T-helper 17 cell (primary cell): ENCODE measurements at regions not wholly inside any gene's neighbourhood (a gene's known extent, or its start where the extent isn't known, plus 50 kb on each side); places are given as distances from the start of the nearest gene placed in this dataset.

Experiments used
- ATAC-seq: fragments of 150-1000 bp; cut with Tn5 transposase; 2 replicates; pipeline ENCODE4 v1.10.0; 2021; ENCODE audit warnings: mild to moderate bottlenecking, moderate library complexity
- DNase-seq, 3 donors: peaks; one replicate each; pipeline versions ENCODE4 v3.0.0 to v3.0.0-alpha.2; 2020 to 2021
- H3K9me3 ChIP-seq: one replicate; pipeline ENCODE4 v1.7.0; 2013; ENCODE audit warnings: low read length, mild to moderate bottlenecking; ENCODE audit not compliant: control insufficient read depth, poor library complexity, severe bottlenecking
- H3K27ac Mint-ChIP-seq: one replicate; pipeline ENCODE4 v1.8.0; 2022; ENCODE audit warnings: mild to moderate bottlenecking, moderate library complexity, mixed read lengths
- H3K27me3 Mint-ChIP-seq: one replicate; pipeline ENCODE4 v1.8.0; 2022; ENCODE audit warnings: mixed read lengths
- H3K36me3 Mint-ChIP-seq: one replicate; pipeline ENCODE4 v1.8.0; 2022; ENCODE audit warnings: low read depth, mixed read lengths
- H3K4me1 Mint-ChIP-seq: one replicate; pipeline ENCODE4 v1.8.0; 2022; ENCODE audit warnings: mild to moderate bottlenecking, mixed read lengths
- H3K4me3 Mint-ChIP-seq: one replicate; pipeline ENCODE4 v1.8.0; 2022; ENCODE audit warnings: mild to moderate bottlenecking, moderate library complexity, mixed read lengths

- Mint-ChIP-seq H3K4me1 (no peaks in the 10 kb centered on the region), H3K4me3 (no peak overlapping the region), H3K27me3 (peaks cover 5% of the 10 kb centered on the region), H3K36me3 (no peaks in the 10 kb centered on the region), H3K27ac (no peak overlapping the region)
- ATAC-seq (no peak), DNase-seq (no peak)
- H3K9me3 ChIP-seq, result no peaks in the 10 kb centered on the region
These were observed 367.4 kb downstream of the FBXO15 start for GRCh38 chr18:73780218-73780617.

GRCh38 chr18:73778032-73778359 is 369.6 kb downstream of the FBXO15 start:
- Mint-ChIP-seq H3K27ac (no peak overlapping the region), H3K4me1 (no peaks in the 10 kb centered on the region), H3K27me3 (peaks cover 5% of the 10 kb centered on the region), H3K36me3 (no peaks in the 10 kb centered on the region), H3K4me3 (no peak overlapping the region)
- ATAC-seq (no peak), DNase-seq (no peak)
- H3K9me3 ChIP-seq, result no peaks in the 10 kb centered on the region

DNA sequence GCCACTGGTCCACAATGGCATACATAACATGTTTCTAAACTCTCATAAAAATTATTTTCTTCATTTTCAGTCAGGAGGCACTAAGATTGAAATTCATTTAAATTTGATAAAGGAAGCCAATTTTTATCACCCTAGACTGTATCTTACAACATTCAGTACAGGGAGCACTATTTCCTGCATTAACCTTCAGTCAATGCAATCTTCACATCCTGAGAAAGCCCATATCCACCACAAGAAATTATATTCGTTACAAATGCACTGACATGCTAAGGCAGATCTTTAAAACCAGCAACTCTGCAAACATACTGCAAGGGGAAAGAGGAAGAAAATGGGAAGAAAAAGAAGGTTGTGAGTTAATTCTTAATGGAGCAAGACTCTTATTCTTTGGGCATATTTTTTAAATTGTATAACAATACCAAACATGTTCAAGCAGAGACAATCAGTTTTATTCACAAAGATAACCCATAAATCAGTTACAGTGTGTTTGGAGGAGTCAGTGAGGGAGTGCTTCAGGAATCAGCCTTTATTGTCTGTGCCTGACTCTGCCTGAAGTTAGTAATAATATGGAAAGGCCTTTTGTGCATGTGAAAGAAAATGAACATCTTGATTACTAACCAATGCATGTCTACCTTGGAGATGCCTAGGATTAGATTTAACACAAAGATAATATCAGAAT is 370.1 kb downstream of the FBXO15 start:
- Mint-ChIP-seq H3K36me3 (no peaks in the 10 kb centered on the region), H3K4me1 (no peaks in the 10 kb centered on the region), H3K4me3 (no peak overlapping the region), H3K27me3 (peaks cover 5% of the 10 kb centered on the region), H3K27ac (no peak overlapping the region)
- no peaks in the 10 kb centered on the region for H3K9me3 ChIP-seq
- DNase-seq (no peak), ATAC-seq (no peak)

- Mint-ChIP-seq H3K4me3 (no peak overlapping the region), H3K36me3 (no peaks in the 10 kb centered on the region), H3K27me3 (no peaks in the 10 kb centered on the region), H3K27ac (no peak overlapping the region), H3K4me1 (no peaks in the 10 kb centered on the region)
- H3K9me3 ChIP-seq, result no peaks in the 10 kb centered on the region
- DNase-seq (no peak), ATAC-seq (no peak)
These were observed 372.7 kb downstream of the FBXO15 start for GRCh38 chr18:73774811-73775509.

GRCh38 chr18:73768043-73768442 is 379.6 kb downstream of the FBXO15 start:
- Mint-ChIP-seq H3K4me3 (no peak overlapping the region), H3K36me3 (no peaks in the 10 kb centered on the region), H3K27ac (no peak overlapping the region), H3K27me3 (no peaks in the 10 kb centered on the region), H3K4me1 (no peaks in the 10 kb centered on the region)
- ATAC-seq (no peak), DNase-seq (no peak)
- no peaks in the 10 kb centered on the region for H3K9me3 ChIP-seq

DNA sequence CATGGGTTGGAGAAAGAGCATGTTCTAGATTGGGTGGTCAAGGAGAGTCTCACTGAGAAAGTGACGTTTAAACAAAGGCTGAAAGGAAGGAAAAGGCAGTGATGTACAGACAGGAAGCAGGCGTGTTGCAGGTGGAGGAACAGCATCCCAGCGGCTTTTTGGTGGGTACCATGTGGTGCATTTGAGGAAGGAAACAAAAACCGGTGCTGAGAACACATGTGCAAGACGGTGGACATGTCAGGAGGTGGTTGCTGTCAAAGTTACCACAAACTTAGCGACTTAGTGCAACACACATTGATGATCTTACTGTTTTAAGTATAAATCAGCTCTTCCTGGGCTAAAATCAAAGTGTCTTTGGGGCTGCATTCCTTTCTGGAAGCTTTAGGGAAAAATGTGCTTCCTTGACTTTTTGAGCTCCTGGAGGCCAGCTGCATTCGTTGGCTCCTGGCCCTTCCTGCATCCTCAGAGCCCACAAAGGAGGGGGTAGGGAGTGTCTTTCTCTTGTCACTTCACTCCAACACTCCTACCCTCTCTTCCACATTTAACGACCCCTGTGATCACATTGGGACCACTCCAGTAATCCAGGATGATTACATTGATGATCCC is 380.6 kb downstream of the FBXO15 start:
- no peaks in the 10 kb centered on the region for H3K4me1 Mint-ChIP-seq
- H3K9me3 ChIP-seq, result no peaks in the 10 kb centered on the region
- no peaks in the 10 kb centered on the region for H3K36me3 Mint-ChIP-seq
- no peak overlapping the region for H3K4me3 Mint-ChIP-seq
- no peak for DNase-seq
- H3K27me3 Mint-ChIP-seq, result no peaks in the 10 kb centered on the region
- H3K27ac Mint-ChIP-seq, result no peak overlapping the region
- no peak for ATAC-seq

- H3K9me3 ChIP-seq, result no peaks in the 10 kb centered on the region
- ATAC-seq, result no peak
- H3K27me3 Mint-ChIP-seq, result no peaks in the 10 kb centered on the region
- DNase-seq, result no peak
- H3K4me3 Mint-ChIP-seq, result no peak overlapping the region
- H3K27ac Mint-ChIP-seq, result no peak overlapping the region
- no peaks in the 10 kb centered on the region for H3K36me3 Mint-ChIP-seq
- no peaks in the 10 kb centered on the region for H3K4me1 Mint-ChIP-seq
These were observed 389.2 kb downstream of the FBXO15 start for GRCh38 chr18:73758446-73758845.

DNA sequence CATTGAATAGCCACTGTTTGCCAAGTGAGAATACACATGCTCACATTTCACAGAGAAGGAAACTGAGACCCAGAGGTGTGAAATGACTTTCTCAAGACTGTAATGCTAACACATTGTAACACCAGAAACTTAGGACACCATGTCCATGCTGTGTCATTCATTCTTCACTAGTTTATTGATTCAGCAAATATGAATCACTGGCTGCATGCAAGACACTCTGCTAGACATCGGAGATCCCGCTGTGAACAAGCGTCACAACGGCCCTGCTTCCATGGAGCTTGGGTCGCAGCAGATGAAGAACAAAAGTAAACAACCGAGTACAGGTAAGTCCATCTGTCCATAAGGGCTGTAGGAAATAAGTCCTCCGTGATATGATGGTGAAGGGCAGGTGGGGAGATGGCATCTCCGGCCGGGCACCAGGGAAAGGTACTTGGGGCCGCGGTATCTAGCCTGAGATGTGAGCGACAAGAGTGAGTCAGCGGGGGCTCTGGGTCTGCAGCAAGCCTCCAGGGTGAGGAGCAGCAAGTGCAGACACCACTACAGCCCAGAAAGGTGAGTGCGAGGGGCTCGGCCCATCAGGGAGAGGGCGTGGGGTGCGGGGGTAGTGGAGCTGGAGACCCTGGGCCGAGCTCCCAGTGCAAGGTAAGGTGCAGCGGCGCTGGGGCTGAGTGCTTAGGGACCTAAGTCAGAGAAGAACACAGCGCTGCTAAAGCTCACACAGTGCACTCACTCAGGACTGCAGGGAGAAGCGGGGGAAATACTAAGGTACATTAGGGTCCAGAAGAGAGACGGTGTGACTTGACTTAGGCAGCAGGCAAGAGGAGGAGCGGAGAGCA is 391.2 kb downstream of the FBXO15 start:
- Mint-ChIP-seq H3K4me1 (no peaks in the 10 kb centered on the region), H3K27me3 (no peaks in the 10 kb centered on the region), H3K36me3 (no peaks in the 10 kb centered on the region), H3K4me3 (no peak overlapping the region), H3K27ac (no peak overlapping the region)
- H3K9me3 ChIP-seq, result no peaks in the 10 kb centered on the region
- ATAC-seq, result no peak
- no peak for DNase-seq

- no peaks in the 10 kb centered on the region for H3K9me3 ChIP-seq
- no peak for DNase-seq
- ATAC-seq, result no peak
- Mint-ChIP-seq H3K4me3 (no peak overlapping the region), H3K4me1 (no peaks in the 10 kb centered on the region), H3K27me3 (no peaks in the 10 kb centered on the region), H3K27ac (no peak overlapping the region), H3K36me3 (no peaks in the 10 kb centered on the region)
These were observed 394.7 kb downstream of the FBXO15 start for GRCh38 chr18:73752965-73753364.

DNA sequence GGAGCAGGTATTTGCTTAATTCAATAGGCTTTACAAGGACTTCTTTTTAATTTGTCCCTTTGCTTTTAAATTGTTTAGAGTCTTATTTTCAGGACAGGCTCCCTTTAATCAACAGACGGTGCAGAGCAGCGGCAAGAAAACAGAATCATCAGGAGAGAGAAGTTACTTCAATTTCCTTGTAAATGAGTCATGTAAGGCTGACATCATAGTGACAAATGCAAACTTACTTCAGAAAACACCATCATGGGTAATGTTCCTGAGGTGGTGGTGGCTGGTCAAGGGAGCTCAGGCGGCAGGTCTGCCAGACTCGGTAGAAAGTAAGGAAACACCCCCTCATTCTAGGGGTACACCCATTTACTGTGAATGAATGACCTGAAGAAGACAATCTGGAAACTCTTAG is 395.1 kb downstream of the FBXO15 start:
- Mint-ChIP-seq H3K4me1 (no peaks in the 10 kb centered on the region), H3K27ac (no peak overlapping the region), H3K4me3 (no peak overlapping the region), H3K27me3 (no peaks in the 10 kb centered on the region), H3K36me3 (no peaks in the 10 kb centered on the region)
- H3K9me3 ChIP-seq, result no peaks in the 10 kb centered on the region
- DNase-seq (no peak), ATAC-seq (no peak)

DNA sequence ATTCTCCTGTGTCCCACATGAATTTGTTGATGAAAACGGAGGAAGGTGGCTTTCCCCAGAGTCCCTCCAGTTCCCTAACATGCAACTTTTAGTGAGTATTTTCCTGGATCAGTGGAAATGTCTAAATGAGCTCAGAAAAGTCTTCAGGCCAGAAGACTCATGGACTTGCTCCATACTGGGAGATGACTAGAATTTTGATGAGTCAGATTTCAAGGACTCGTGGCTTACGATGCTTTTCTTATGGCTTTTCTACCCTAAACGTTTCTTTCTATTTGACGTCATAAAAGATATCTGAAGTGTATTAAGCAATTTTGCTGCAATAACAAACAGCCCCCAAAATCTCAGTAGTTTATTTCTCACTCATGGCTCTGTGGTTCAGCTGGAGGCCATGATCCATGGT is 397.6 kb downstream of the FBXO15 start:
- H3K36me3 Mint-ChIP-seq, result no peaks in the 10 kb centered on the region
- no peaks in the 10 kb centered on the region for H3K27me3 Mint-ChIP-seq
- no peak overlapping the region for H3K4me3 Mint-ChIP-seq
- no peak overlapping the region for H3K27ac Mint-ChIP-seq
- no peak for ATAC-seq
- DNase-seq, result no peak
- no peaks in the 10 kb centered on the region for H3K4me1 Mint-ChIP-seq
- no peaks in the 10 kb centered on the region for H3K9me3 ChIP-seq

DNA sequence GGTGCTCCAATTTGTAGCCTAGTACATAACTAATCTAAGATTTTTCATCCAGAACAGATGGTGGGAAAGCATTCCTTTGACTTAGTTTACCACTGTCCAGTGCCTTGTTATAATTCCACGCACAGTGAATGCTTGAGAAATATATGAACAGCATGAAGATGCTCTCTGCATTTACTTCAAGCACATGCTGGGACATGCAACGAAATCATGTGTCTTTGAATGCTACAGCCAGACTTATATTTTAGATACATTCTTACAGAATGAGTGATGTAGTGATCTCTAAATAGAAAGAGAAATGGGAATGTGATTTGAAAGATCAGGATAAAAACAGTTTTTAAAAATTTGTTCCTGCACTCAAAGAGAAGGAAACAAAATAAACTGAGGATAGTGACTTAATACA is 398.3 kb downstream of the FBXO15 start:
- Mint-ChIP-seq H3K27ac (no peak overlapping the region), H3K4me3 (no peak overlapping the region), H3K27me3 (no peaks in the 10 kb centered on the region), H3K36me3 (no peaks in the 10 kb centered on the region), H3K4me1 (no peaks in the 10 kb centered on the region)
- no peaks in the 10 kb centered on the region for H3K9me3 ChIP-seq
- no peak for DNase-seq
- ATAC-seq, result no peak

GRCh38 chr18:73748731-73749130 is 398.9 kb downstream of the FBXO15 start:
- Mint-ChIP-seq H3K4me1 (no peaks in the 10 kb centered on the region), H3K4me3 (no peak overlapping the region), H3K27me3 (no peaks in the 10 kb centered on the region), H3K27ac (no peak overlapping the region), H3K36me3 (no peaks in the 10 kb centered on the region)
- DNase-seq (no peak), ATAC-seq (no peak)
- H3K9me3 ChIP-seq, result no peaks in the 10 kb centered on the region
